PC-9 (cell line): ENCODE measurements at regions not wholly inside any gene's neighbourhood (a gene's known extent, or its start where the extent isn't known, plus 50 kb on each side); places are given as distances from the start of the nearest gene placed in this dataset.

ENCODE experiments used
- BruUV-seq: library from RNA; stranded (reverse); fragments of 400-500 nt; replicated peaks from 2 replicates; lab custom pipeline; 2021; lab: Mats Ljungman, UMichigan
- CTCF ChIA-PET: fragments of 300-600 bp; sonication (Branson Sonifier 250); formaldehyde crosslinking; loops from one replicate; lab custom pipeline; 2022; ENCODE audit warnings: antibody characterized with exemption; lab: Charles Lee
- POLR2A ChIA-PET: fragments of 300-600 bp; sonication (Branson Sonifier 250); formaldehyde crosslinking; loops from one replicate; lab custom pipeline; 2022; ENCODE audit warnings: antibody characterized with exemption; ENCODE audit not compliant: unreplicated experiment; lab: Charles Lee
- DNase-seq, 2 experiments: peaks; one replicate each; pipeline versions ENCODE4 v3.0.0 to v3.0.0-alpha.2; 2015 to 2022; ENCODE audit warnings: mixed read lengths in 1 of 2
- H2AFZ ChIP-seq: fragments of 200-600 bp; sonication (generic); 2 replicates; pipeline ENCODE4 v1.8.1; 2017; ENCODE audit warnings: antibody characterized with exemption
- H3F3A ChIP-seq: fragments of 200-600 bp; sonication (generic); 2 replicates; pipeline ENCODE4 v1.8.1; 2017; ENCODE audit warnings: antibody characterized with exemption, mild to moderate bottlenecking, low read depth; ENCODE audit not compliant: insufficient read depth
- H3K27ac ChIP-seq: fragments of 200-600 bp; sonication (generic); 2 replicates; pipeline ENCODE4 v1.6.1; 2016; ENCODE audit warnings: mixed run types
- H3K27me3 ChIP-seq: fragments of 200-600 bp; sonication (generic); 2 replicates; pipeline ENCODE4 v1.6.1; 2016; ENCODE audit warnings: low read depth, mixed run types; ENCODE audit not compliant: insufficient read depth
- H3K36me3 ChIP-seq: fragments of 200-600 bp; sonication (generic); 2 replicates; pipeline ENCODE4 v1.6.1; 2016; ENCODE audit warnings: low read depth, mixed run types
- H3K4me1 ChIP-seq: fragments of 200-600 bp; sonication (generic); replicated peaks from 2 replicates; pipeline ENCODE4 v1.6.1; 2016; ENCODE audit warnings: mixed run types; ENCODE audit not compliant: insufficient read depth
- H3K4me2 ChIP-seq: fragments of 200-600 bp; sonication (generic); 2 replicates; pipeline ENCODE4 v1.6.1; 2017; ENCODE audit warnings: mixed run types
- H3K4me3 ChIP-seq: fragments of 200-600 bp; sonication (generic); 2 replicates; pipeline ENCODE4 v1.6.1; 2016; ENCODE audit warnings: mixed run types
- H3K79me2 ChIP-seq: fragments of 200-600 bp; sonication (generic); 2 replicates; pipeline ENCODE4 v1.6.1; 2017; ENCODE audit warnings: low read depth, mixed run types
- H3K9me2 ChIP-seq: fragments of 200-600 bp; sonication (generic); 2 replicates; pipeline ENCODE4 v1.8.1; 2017; ENCODE audit warnings: mild to moderate bottlenecking; ENCODE audit not compliant: insufficient read depth
- H3K9me3 ChIP-seq: fragments of 200-600 bp; sonication (generic); 2 replicates; pipeline ENCODE4 v1.8.1; 2016; ENCODE audit warnings: low read depth; ENCODE audit not compliant: insufficient read depth
- H4K20me1 ChIP-seq: fragments of 200-600 bp; sonication (generic); 2 replicates; pipeline ENCODE4 v1.8.1; 2017; ENCODE audit not compliant: insufficient read depth
- EZH2 ChIP-seq: fragments of 200-600 bp; sonication (generic); IDR thresholded peaks from 2 replicates; pipeline ENCODE4 v1.8.0; 2017; ENCODE audit warnings: antibody characterized with exemption, low read depth
- intact Hi-C: fragments of 100-400 bp; cut with micrococcal nuclease; formaldehyde crosslinking; loops from one replicate; pipeline ENCODE4 v1.10.0; 2022; ENCODE audit not compliant: unreplicated experiment
- TF ChIP-seq, protein P1 (sequence below): fragments of 200-600 bp; sonication (generic); conservative IDR thresholded peaks from 2 replicates; pipeline ENCODE4 v1.6.1; 2017; ENCODE audit warnings: mixed run types, antibody characterized with exemption, mild to moderate bottlenecking, moderate library complexity

DNA sequence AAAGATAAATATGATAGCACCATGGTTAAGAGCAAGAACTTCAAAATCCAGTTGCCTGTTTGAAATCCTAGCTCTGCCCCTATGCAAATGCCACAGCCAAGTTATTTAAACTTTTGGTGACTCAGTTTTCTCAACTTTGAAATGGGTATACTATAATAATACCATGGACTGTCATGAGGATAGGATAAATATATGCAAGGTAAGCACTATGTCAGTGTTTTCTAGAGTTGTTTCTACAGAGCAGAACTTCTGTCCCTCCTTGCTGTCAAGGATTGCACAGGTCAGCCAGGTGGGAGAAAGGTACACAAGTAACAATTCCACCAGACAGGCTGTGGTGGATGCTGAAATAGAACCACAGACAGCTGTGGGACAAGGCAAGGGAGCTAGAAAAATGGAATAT lies 55.7 kb upstream of the BOD1L2 start:
- H3K36me3 ChIP-seq, result no peaks in the 10 kb centered on the region
- H3K27ac ChIP-seq, result no peak overlapping the region
- BruUV-seq, result no TSS peak
- intact Hi-C loops, result no loop called here
- CTCF ChIA-PET, result interaction anchor here (0.6 kb wide), 1 partner anchor 368 kb away, joined by 3 read pairs; no protein-coding TSS in a partner anchor
- no peaks in the 10 kb centered on the region for H4K20me1 ChIP-seq
- no peak overlapping the region for H3K4me2 ChIP-seq
- TF ChIP-seq, protein P1, sequence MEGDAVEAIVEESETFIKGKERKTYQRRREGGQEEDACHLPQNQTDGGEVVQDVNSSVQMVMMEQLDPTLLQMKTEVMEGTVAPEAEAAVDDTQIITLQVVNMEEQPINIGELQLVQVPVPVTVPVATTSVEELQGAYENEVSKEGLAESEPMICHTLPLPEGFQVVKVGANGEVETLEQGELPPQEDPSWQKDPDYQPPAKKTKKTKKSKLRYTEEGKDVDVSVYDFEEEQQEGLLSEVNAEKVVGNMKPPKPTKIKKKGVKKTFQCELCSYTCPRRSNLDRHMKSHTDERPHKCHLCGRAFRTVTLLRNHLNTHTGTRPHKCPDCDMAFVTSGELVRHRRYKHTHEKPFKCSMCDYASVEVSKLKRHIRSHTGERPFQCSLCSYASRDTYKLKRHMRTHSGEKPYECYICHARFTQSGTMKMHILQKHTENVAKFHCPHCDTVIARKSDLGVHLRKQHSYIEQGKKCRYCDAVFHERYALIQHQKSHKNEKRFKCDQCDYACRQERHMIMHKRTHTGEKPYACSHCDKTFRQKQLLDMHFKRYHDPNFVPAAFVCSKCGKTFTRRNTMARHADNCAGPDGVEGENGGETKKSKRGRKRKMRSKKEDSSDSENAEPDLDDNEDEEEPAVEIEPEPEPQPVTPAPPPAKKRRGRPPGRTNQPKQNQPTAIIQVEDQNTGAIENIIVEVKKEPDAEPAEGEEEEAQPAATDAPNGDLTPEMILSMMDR, result no peak
- no peak for TF ChIP-seq EZH2
- H3F3A ChIP-seq, result peaks cover 10% of the 10 kb centered on the region
- H3K9me3 ChIP-seq, result no peaks in the 10 kb centered on the region
- H3K27me3 ChIP-seq, result no peaks in the 10 kb centered on the region
- no peak overlapping the region for H2AFZ ChIP-seq
- peaks cover 31% of the 10 kb centered on the region for H3K4me1 ChIP-seq
- H3K9me2 ChIP-seq, result no peaks in the 10 kb centered on the region
- H3K4me3 ChIP-seq, result no peak overlapping the region
- no peak for DNase-seq
- POLR2A ChIA-PET, result no interaction called here
- H3K79me2 ChIP-seq, result no peaks in the 10 kb centered on the region

DNA sequence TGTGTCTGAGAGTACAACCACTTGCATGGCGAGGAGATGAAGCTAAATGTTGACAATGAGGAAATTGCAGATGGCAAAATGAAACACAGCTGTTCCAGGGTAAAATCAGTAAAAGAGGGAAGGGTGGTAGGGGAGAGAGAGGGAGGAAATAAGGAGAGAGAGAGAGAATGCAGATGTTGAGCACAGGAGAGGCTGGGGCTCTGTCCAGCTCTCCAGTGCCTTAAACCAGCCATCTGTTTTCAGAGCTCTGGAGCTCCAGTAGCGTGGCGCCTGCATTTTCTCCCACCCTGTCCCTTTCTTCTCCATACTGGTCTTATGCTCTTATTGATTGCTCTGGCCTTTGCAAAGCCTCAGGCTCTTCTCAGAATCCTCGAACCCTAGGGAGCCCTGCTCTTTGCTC lies 52.7 kb upstream of the BOD1L2 start:
- BruUV-seq, result no TSS peak
- H3K4me2 ChIP-seq, result no peak overlapping the region
- H3K27me3 ChIP-seq, result no peaks in the 10 kb centered on the region
- ChIA-PET CTCF (no interaction called here), POLR2A (no interaction called here)
- H3K9me3 ChIP-seq, result no peaks in the 10 kb centered on the region
- no peak overlapping the region for H2AFZ ChIP-seq
- TF ChIP-seq EZH2, result no peak
- TF ChIP-seq, protein P1, result no peak
- no peaks in the 10 kb centered on the region for H3K36me3 ChIP-seq
- 0 out of 2 replicates have a peak, but pooled peaks cover 6% of the 10 kb centered on the region for H3F3A ChIP-seq
- H4K20me1 ChIP-seq, result no peaks in the 10 kb centered on the region
- no peak overlapping the region for H3K4me3 ChIP-seq
- H3K79me2 ChIP-seq, result no peaks in the 10 kb centered on the region
- no peak for DNase-seq
- intact Hi-C loops, result no loop called here
- peaks cover 12% of the 10 kb centered on the region; the same call in 1 of the 2 replicates for H3K4me1 ChIP-seq
- no peaks in the 10 kb centered on the region for H3K9me2 ChIP-seq
- no peak overlapping the region for H3K27ac ChIP-seq

DNA sequence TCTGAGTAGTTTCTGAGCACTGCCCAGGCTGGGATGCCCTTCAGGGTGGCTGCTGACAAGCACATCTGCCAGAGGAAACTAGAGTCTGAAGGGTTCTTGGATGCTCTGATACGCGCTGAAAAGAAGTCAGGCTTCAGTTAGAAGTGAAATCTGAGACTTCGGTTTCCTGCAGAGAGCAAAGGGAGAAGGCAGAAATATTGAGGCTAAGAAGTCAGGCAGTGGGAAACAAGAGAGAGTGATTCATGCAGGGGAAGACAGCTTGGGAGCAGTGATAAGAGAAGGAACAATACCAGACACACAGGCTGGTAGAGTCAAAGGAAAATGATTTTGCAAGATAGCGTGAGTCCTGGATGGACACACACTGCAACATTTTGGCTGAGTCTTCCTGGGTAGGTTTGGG lies 51.0 kb upstream of the BOD1L2 start:
- H3F3A ChIP-seq, result 0 out of 2 replicates have a peak, but pooled peaks cover 6% of the 10 kb centered on the region
- no peaks in the 10 kb centered on the region for H3K36me3 ChIP-seq
- peaks cover 8% of the 10 kb centered on the region; the same call in 1 of the 2 replicates for H3K4me1 ChIP-seq
- no peaks in the 10 kb centered on the region for H4K20me1 ChIP-seq
- POLR2A ChIA-PET, result no interaction called here
- no peaks in the 10 kb centered on the region for H3K9me3 ChIP-seq
- no peak for DNase-seq
- intact Hi-C loops, result no loop called here
- H3K27me3 ChIP-seq, result no peaks in the 10 kb centered on the region
- H3K4me2 ChIP-seq, result peak overlapping the region; percentile 5; the same call in 1 of the 2 replicates
- CTCF ChIA-PET, result no interaction called here
- H2AFZ ChIP-seq, result no peak overlapping the region
- H3K27ac ChIP-seq, result no peak overlapping the region
- TF ChIP-seq, protein P1, result no peak
- TF ChIP-seq EZH2, result no peak
- H3K79me2 ChIP-seq, result no peaks in the 10 kb centered on the region
- no TSS peak for BruUV-seq
- H3K4me3 ChIP-seq, result no peak overlapping the region
- H3K9me2 ChIP-seq, result no peaks in the 10 kb centered on the region
